K562 (cell line): ENCODE measurements at regions not wholly inside any gene's neighbourhood (a gene's known extent, or its start where the extent isn't known, plus 50 kb on each side); places are given as distances from the start of the nearest gene placed in this dataset.

ENCODE experiments used
- ETV5 ChIP-seq: sonication (generic); formaldehyde crosslinking; IDR thresholded peaks from 2 replicates; pipeline ENCODE4 v1.4.0; 2020; ENCODE audit warnings: low read depth, mild to moderate bottlenecking, missing genetic modification reagents
- FOXA1 ChIP-seq: fragments of 450-650 bp; IDR thresholded peaks from 2 replicates; pipeline ENCODE4 v1.6.1; 2016; ENCODE audit warnings: mild to moderate bottlenecking, borderline replicate concordance
- JUN ChIP-seq, 2 experiments: sonication (generic) in 1 of 2; formaldehyde crosslinking in 1 of 2; IDR thresholded peaks; 2 replicates each; pipeline versions ENCODE4 v1.6.1 to v1.8.0; 2012 to 2022; ENCODE audit warnings: borderline replicate concordance in 2 of 2, mild to moderate bottlenecking in 2 of 2, improper control_type of control experiment in 1 of 2, low read depth in 1 of 2, low read length in 1 of 2, missing genetic modification reagents in 1 of 2
- MBD2 ChIP-seq: sonication (generic); IDR thresholded peaks from 2 replicates; pipeline ENCODE4 v1.6.1; 2016; ENCODE audit warnings: low read depth, borderline replicate concordance
- POLR2AphosphoS2 ChIP-seq: IDR thresholded peaks from 2 replicates; pipeline ENCODE4 v1.6.1; 2012; ENCODE audit warnings: low read length, improper control_type of control experiment
- REST ChIP-seq, 2 experiments: fragments of 450-650 bp; formaldehyde crosslinking in 1 of 2; IDR thresholded peaks; 2 replicates each; pipeline versions ENCODE4 v1.4.0 to v1.6.1; 2014 to 2020; ENCODE audit warnings: mild to moderate bottlenecking in 2 of 2, borderline replicate concordance in 1 of 2, low read depth in 1 of 2
- TOE1 ChIP-seq, 2 experiments: fragments of 450-650 bp in 1 of 2; sonication (generic) in 1 of 2; formaldehyde crosslinking in 1 of 2; IDR thresholded peaks; 2 replicates each; pipeline versions ENCODE4 v1.7.1 to v1.8.0; 2016 to 2022; ENCODE audit warnings: borderline replicate concordance in 2 of 2, mild to moderate bottlenecking in 2 of 2, antibody characterized with exemption in 1 of 2, inconsistent platforms in 1 of 2, low read depth in 1 of 2, missing genetic modification reagents in 1 of 2, moderate library complexity in 1 of 2
- ZNF24 ChIP-seq: fragments of 450-650 bp; IDR thresholded peaks from 2 replicates; pipeline ENCODE4 v1.6.1; 2016
- TF ChIP-seq, protein P1 (sequence below): fragments of 450-650 bp; formaldehyde crosslinking; IDR thresholded peaks from 2 replicates; pipeline ENCODE4 v1.4.0; 2022; ENCODE audit warnings: mild to moderate bottlenecking, moderate library complexity
- TF ChIP-seq, protein P2 (sequence below): fragments of 150-350 bp; conservative IDR thresholded peaks from 2 replicates; pipeline ENCODE4 v1.6.1; 2014; ENCODE audit warnings: low read length

DNA sequence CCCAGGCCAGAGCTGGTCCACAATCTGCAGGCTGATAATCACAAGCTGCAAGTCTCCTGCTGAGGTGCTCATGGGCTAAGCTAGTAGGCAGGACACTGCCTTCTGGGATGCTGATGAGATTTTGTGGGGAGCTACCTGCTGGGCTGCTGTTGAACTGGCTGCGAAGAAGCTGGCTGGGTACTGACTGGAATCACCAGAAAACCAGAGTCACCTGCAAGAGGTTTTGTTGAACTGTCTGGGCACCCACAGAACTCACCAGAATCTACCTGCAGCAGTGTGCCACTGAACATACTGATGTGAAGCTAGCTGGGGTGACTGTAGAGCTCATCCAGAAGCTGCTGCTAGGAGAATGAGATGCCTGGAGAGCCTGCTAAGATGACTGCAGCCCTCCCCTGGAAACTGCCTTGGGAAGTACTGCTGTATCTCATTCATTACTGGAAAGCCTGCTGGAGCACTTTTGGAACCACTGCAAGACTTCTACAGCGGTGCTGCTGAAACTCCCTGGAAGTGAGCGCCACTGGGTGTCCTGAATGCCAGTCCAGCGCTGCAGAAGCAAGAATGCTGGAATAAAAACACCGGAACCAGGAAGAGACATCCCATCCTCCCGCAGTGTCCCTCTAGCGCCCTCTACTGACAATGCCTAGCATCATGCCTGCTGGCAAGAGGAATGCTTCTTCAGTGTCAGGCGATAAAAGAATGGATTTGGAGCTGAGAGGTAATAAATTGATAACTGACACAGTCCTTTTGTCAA is 64.9 kb upstream of the ARHGAP18 start (continued):
- TF ChIP-seq, protein P1, sequence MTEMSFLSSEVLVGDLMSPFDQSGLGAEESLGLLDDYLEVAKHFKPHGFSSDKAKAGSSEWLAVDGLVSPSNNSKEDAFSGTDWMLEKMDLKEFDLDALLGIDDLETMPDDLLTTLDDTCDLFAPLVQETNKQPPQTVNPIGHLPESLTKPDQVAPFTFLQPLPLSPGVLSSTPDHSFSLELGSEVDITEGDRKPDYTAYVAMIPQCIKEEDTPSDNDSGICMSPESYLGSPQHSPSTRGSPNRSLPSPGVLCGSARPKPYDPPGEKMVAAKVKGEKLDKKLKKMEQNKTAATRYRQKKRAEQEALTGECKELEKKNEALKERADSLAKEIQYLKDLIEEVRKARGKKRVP (CRISPR knock-in tag): no peak
- TF ChIP-seq POLR2AphosphoS2 (no peak), JUN (IDR thresholded peaks at IDR 0.05; ENCODE audit: borderline replicate concordance, low read depth, low read length) (no peak), JUN (CRISPR knock-in tag; IDR thresholded peaks at IDR 0.05; ENCODE audit: borderline replicate concordance) (no peak), ZNF24 (no peak), MBD2 (no peak), REST (IDR thresholded peaks at IDR 0.05; ENCODE audit: borderline replicate concordance) (peak; percentile 70; the same call in 1 of the 2 replicates), REST (CRISPR knock-in tag; IDR thresholded peaks at IDR 0.05; ENCODE audit: low read depth) (no peak), TOE1 (IDR thresholded peaks at IDR 0.05; ENCODE audit: borderline replicate concordance) (no peak), TOE1 (CRISPR knock-in tag; IDR thresholded peaks at IDR 0.05; ENCODE audit: borderline replicate concordance, low read depth) (no peak), ETV5 (CRISPR knock-in tag) (peak; percentile 78; the same call in 1 of the 2 replicates), FOXA1 (no peak)
- TF ChIP-seq, protein P2, sequence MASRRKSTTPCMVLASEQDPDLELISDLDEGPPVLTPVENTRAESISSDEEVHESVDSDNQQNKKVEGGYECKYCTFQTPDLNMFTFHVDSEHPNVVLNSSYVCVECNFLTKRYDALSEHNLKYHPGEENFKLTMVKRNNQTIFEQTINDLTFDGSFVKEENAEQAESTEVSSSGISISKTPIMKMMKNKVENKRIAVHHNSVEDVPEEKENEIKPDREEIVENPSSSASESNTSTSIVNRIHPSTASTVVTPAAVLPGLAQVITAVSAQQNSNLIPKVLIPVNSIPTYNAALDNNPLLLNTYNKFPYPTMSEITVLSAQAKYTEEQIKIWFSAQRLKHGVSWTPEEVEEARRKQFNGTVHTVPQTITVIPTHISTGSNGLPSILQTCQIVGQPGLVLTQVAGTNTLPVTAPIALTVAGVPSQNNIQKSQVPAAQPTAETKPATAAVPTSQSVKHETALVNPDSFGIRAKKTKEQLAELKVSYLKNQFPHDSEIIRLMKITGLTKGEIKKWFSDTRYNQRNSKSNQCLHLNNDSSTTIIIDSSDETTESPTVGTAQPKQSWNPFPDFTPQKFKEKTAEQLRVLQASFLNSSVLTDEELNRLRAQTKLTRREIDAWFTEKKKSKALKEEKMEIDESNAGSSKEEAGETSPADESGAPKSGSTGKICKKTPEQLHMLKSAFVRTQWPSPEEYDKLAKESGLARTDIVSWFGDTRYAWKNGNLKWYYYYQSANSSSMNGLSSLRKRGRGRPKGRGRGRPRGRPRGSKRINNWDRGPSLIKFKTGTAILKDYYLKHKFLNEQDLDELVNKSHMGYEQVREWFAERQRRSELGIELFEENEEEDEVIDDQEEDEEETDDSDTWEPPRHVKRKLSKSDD: no peak
